DMS153 (cell line): ENCODE measurements at regions not wholly inside any gene's neighbourhood (a gene's known extent, or its start where the extent isn't known, plus 50 kb on each side); places are given as distances from the start of the nearest gene placed in this dataset.

Experiments used
- DNase-seq: peaks from one replicate; lab custom pipeline; 2025; lab: John Stamatoyannopoulos, UW

DNA sequence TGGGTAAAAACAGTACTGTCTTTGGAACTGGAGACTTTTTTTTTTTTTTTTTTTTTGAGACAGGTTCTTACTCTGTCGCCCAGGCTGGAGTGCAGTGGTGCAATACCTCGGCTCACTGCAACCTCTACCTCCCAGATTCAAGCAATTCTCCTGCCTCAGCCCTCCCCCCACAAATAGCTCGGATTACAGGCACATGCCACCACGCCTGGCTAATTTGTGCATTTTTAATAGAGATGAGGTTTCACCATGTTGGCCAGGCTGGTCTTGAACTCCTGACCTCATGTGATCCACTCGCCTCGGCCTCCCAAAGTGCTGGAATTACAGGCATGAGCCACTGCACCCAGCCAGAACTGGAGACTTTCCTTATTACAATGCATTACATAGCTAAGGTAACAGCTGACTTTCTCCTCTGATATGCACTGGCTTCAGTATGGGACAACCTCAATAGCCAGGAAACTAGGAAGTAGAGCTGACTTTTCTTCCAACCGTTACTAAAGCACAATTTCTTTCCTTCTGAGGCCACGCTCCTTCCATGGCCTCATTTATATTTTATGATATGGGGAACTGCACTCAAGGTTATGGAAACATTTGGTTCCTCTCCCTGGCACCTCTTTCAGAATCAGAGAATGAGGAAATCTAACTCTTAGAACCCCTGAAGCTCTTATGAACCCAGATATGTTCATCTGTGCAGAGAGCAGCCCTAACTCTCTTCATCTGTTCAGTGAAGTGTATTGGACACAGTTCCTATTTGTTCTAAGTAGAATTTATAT is 53.5 kb upstream of the FAM9B start:
- DNase-seq: no peak

DNA sequence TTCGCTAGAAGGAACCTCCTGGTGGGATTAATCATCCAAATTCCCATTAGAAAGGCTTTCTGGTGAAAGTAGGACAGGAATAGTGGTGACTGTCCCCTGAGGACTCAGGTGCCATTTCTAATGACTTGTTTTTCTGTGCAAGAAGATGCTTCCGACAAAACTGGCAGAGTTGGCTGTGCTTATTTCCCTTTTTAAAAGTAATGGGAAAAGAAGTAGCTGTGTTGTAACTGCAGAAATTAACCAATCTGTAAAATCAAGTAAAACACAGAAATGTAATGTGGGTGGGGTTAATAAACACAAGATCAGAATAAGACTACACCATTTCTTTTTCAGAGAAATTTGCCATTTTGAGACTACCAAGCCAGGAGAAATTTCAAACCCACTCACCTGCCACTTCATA is 55.0 kb upstream of the FAM9B start:
- DNase-seq: no peak

DNA sequence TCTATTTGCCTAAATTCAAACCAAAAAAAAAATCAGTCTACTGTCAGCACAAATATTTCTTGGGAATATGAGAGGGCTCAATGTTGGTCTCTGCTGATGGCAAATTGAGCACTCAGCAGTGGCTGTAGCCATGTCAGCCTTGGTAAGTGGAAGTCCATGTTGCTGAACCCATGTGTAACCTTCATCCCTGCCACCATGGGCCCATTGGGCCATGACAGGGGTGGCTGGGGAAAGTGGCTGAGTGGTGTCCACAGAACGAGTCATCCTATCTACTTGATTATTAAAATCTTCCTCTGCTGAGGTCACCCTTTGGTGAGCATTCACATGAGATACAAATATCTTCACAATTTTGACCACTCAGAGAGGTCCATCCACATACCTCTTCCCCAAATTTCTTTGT is 56.8 kb upstream of the FAM9B start:
- DNase-seq: no peak

DNA sequence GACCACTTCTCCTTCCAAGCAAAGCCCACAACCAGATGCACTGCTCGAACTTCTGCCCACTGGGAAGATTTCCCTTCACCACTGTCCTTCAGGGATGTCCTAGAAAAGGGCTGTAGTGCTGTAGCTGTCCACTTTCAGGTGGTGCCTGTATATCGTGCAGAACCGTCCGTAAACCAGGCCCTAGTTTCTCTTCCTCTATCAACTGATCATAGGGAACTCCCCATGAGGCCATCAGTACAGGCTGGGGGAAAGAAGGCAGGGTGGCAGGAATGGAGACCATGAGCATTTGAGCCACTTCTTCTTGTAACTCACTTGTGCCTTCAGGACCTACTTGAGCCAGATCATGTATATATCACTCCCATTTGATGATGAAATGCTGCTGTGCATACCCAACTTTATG is 57.3 kb upstream of the FAM9B start:
- DNase-seq: no peak

DNA sequence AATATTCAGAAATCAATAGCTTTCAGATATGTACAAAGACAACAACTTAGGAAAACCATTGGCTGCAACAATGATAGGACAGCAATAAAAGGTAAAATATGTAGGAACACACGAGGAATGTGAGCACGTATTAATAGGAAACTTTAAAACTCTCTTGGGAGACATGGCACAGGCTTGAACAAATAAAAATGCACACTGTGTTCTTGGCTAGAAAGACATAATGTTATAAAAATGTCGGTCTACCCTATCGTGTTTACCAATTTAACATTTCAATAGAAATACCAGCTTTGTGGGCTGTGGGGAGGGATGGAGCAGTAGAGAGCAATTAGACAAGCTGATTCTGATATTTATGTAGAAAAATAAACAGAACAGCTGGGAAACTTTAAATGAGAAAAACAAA is 69.0 kb upstream of the FAM9B start:
- no peak for DNase-seq

DNA sequence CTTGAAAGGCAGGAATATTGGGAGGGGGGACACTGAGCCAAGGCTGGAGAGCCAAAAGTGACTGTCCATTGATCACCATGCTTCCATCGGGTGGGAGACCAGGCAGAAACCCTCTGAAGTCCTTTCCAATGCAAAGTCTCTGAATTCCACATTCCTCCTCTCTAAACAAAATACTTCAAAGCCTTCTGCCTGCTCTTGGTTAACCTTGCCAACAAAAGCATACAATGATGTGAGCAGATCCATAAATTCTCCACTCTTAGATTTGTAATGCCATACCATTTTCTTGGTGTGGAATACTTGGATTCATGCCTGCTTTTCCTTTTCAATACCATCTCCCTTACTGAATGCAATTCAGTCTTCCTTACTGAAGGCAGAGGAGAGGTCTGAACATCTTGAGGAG is 74.1 kb upstream of the FAM9B start:
- DNase-seq: no peak

DNA sequence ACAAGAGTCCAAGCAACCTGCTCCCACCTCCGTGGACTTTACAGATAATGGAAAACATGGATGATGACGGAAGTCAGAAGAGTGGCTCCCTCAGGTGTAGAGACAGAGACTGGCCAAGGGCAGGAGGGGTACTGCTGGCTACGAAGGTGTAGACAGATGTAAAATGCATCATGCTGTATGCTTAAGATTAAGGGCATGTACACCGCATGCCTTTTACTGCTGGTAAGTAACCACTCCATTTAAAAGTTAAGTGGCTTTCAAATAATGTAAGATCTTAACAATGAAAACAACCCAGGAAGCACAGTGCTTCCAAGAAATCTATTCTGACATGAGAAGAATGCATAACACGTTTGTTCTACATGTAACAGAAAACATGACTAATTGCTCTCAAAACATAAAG is 76.9 kb upstream of the FAM9B start:
- DNase-seq: peak; percentile 76

DNA sequence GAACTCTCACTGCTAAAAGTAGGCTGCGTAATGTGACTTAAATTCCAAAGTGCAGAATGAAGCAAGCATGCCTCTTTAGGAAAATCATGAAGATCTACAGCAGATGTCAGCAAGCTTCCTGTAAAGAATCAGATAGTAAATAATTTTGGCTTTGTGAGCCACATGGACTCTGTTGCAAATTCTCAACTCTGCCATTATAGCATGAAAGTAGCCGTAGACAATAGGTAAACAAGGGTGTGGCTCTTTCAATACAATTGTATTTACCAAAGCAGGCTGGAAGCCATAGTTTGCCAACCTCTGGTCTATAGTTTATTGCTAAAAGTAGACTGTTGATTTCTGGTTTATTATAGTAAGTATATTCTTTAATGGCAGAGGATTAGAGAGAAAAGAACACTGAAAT is 80.3 kb upstream of the FAM9B start:
- DNase-seq: peak; percentile 10

DNA sequence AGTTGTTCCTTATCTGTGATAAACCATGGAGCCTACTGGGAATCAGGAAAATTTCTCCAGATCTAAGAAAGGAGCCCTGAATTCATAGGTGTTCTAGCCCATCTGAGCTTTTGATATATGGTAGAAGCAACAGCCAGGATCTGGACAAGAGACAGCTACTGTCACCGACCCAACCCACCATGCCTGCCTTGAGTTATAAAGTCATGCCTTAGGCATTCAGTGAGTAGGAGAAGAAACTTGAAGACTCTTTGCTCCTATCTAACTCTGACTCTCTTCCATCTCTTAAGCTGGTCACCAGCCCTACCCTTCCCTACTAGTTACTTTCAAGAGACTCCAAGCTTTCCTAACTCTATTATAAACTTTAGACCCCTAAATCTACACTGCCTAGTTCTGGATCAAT is 83.9 kb upstream of the FAM9B start:
- no peak for DNase-seq

DNA sequence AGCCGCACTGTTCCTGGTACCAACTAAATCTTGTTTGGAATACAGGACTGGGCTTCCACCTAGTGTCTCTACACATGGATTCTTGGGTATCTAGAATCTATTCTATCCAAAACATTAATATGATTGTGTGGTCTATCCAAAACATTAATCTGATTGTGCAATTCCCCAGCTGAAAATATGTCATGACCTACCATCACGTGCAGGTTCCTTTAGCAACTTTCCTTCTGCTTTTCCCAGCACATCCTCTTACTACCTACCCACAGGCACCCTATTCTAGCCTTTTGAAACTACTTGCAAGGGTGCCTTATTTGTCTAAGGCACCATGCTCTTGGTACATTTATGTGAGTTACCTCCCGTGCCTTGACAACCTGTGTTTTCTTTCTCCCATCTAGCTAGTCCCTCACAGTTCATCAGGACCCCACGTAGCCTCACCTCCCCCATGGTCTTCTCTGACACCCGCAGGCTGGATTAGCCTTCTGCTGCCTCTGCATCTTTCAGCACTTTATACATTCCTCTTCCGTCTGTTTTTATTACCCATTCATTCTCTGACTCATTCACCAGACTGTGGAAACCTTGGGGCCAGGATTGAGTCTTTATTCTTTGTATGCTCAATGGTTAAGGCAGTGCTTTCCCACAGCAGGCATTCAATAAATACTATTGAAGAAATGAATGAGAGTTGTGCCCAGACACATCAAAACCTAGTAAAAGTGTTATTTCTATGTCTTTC is 88.8 kb upstream of the FAM9B start:
- no peak for DNase-seq

DNA sequence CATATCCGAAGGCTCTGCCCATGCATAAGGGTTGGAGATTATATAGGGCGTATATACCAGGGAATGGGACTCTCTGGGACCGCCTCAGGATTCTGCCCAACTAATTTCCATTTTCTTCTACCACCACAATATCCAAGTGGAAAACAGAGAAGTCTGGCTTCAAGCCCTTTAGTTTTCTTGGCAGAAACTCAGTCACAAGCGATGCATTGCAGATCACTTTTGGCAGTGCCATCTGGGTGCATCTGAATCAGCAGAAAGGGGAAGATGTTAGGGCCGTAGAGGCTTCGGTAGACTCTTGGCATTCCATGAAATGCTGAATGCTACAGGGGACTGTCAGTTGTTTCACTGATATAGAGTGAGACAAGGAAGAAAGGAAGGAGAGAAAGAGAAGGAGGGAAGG is 94.1 kb upstream of the FAM9B start:
- DNase-seq: no peak

DNA sequence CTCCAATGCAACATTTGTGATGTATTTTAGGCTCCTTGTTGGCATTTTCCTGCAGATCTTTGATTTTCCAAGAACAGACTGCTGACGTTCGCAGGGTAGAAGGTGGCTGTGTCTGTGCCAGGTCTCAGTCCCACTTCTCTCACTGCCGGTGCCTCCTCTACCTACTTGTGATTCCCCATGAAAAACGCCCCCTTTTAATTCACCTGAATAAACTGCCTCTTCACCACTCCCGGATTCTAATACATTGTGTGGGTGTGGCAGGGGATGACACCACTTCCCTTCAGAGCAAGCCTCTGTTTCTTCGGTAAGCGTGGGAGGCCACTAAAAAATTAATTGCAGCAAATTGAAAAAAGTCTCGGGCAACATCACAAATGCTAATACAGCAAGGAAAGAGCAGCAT is 96.1 kb upstream of the FAM9B start:
- no peak for DNase-seq

DNA sequence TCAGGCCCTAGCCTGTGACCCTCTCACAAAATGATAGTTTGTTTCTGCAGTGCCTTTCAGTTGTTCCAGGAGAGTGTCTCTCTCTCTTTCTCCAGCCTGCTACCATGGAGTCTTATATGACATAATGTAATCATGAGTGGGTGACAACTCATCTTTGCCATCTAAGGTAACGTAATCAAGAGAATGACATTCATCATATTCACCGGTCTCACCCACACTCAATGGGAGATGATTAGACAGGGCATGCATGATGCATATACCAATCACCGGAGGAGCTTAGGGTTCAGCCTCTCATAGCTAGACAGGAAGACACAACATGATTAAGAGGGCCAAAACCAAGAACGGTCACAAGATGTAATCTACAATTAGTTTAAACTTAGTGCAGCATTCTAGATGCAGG is 97.1 kb upstream of the FAM9B start:
- DNase-seq: no peak

DNA sequence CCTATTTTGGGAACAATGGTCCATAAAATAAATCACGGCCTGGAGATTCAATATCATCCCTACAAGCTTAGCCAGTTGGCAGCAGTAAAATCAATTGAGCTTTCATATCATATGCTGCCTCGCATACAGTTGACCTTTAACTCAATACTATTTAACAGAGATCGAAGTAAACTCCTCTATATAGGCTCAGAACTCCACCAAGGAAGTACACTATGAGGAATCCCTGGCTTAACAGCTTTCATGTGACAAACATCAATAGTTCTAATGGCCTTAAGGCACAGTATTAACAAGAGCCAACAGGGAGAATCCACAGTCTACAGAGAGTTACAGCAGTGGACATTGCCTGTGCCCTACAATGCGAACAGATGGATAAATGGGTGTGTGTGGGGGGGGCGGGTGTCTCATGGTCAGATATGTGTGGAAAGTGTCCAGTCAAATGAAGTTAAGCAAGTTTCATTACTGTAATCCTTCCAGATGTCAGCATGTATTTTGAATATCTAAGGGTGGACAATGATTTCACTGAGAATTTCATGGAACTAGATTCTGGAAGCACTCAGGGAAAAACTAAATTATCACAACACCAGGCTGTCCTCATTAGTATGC is 98.2 kb upstream of the FAM9B start:
- DNase-seq: no peak

DNA sequence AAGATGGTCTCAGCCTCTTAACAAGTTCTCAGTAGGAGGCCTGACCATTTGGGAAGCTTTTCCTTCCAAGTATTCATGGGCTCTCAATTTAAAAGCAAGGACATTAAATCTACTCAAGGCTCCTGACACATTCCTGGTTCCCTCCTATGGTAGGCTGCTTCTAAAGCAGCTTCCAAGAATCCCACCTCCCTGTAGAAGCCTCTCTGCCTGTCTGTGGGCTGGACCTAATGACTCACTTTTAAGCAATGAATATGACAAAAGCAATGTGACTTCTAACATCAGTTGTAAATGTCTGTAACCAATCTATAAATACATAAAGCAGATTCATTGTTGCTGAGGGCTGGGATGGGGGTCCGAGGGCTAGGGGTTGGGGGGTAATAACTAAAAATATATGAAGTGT is 99.5 kb upstream of the FAM9B start:
- no peak for DNase-seq

DNA sequence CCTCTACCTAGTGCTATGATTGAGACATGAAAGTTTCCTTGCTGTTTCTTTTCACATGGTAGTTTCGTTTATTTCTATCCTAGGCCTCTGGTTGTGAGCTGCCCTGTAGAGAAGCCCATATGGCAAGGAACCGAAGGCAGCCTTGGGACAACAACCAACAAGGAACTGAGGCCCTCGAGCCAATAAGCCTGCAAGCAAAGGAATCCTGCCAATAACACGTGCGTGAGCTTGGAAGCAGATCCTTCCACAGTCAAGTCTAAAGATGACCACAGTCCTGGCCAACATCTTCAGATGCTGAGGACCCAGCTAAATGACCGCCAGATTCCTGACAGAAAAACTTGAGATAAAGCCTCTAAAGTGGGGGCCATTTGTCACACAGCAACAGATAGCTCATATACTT is 100.4 kb upstream of the FAM9B start:
- no peak for DNase-seq

DNA sequence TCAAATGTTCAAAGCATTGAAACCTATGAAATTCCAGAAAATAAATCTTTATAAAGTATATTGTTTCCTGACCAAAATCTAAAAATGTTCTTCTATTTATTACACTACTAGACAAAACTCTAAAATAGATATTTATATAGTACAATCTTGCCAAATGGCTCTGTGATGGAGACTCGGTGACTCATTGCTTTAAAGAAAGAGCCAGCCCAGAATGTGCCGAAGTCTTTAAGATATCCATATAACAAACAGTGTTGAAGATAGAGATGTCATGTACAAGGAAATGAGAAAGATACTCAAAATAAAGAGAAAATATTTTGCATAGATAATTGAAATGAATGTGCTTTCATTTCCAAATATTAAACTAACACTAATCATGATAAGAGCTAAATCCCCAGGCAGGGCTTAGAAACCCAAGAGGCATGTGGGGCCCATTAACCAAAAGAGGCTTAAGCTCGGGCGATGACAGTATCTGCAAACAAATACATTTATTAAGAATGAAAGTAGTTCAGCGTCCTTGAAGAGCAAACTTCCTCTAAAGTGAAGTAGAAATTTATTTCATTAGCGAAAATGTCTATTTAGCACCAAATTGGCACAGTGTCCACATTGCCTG is 102.1 kb upstream of the FAM9B start:
- DNase-seq: no peak

DNA sequence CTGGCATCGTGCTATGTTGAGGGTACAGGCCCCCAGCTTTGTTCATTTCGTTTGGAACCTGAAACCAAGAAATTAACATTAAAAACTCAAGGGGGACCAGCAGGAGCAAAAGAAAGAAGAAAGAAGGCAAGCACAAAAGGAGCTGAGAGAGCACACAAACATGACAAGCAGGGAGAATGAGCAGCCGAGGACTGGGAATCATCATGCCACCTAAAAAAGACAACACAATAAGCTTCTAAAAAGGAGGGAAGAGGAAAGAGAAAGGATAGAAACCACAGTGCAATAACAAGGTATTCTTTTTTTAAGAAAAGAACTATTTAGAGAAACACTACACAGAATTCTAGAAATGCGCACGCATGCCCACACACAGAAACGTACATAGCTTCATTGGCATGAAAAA is 103.2 kb upstream of the FAM9B start:
- DNase-seq: no peak

DNA sequence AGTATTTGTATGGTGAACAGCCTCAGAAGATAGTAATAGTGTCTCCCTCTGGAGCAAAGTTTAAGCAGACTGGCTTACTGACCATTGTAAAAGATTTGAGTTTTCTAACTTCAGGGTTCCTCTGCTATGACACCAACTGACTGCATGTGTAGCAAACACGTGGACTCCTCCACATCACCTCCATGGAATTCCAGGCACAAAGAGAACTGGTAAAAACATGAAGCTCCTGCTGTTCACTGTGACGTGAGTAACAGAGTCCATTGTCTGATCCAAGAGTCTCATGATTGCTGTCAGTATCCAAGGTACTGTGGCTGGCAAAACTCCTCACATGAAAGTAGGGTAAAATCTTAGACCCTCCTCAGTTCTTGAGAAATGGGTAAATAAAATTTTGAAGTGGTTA is 107.6 kb upstream of the FAM9B start:
- no peak for DNase-seq

DNA sequence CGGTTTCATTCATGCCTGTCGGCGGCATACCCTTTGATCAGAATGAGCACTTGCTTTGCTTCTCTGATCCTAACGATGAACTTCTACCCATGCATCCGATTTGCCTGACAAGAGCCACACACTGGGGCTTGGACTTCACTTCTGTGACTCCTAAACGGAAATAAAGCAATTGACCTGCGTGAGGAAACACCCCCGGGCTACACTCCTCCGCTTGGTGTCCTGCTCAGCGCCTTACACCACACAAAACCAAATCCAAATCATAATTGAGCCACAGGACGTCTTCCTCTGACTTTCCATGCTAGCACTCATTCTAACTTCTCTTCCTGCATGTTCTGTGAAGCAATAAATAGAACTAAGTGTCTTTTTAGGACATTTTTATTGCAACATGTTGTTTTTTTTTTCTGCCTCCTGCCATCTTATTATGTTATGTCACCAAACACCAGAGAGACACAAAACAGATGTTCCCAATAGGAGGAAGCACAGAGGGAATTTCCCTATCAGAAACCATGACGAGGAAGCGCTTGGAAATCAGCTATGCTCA is 110.8 kb upstream of the FAM9B start:
- DNase-seq: no peak

DNA sequence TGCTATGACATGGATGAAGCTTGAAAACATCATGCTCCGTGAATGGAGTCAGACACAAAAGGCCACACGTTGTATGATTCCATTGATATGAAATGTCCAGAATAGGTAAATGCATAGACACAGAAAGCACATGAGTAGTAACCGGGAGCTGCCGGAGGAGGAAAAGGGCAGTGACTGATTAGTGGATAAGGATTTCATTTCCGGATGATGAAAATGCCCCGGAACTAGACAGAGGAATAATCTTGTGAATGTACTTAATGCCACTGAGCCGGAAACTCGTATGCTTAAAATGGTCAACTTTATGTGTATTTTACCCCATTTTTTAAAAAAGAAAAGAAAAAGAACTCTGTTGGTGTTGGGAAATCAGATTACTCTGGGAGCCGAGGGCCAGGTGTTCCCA is 112.7 kb upstream of the FAM9B start:
- no peak for DNase-seq

DNA sequence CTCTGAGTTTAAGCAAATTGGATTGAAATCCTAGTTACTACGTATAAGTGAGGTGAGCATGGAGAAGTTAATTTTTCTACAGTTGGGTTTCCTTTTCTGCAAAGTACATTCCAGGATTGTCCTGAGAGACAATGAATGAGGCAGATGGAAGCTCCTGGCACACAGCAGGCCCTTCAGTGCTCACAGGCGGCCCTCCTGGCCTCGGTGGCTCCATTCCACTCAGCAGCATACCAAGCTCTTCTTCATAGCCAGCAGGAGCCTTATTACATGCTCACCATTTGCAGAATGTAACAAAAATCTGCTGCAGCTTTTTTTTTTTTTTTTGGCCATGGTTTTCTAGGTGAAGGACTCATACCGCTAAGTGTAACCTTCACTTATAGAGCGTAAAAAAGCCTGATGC is 113.2 kb upstream of the FAM9B start:
- DNase-seq: no peak

DNA sequence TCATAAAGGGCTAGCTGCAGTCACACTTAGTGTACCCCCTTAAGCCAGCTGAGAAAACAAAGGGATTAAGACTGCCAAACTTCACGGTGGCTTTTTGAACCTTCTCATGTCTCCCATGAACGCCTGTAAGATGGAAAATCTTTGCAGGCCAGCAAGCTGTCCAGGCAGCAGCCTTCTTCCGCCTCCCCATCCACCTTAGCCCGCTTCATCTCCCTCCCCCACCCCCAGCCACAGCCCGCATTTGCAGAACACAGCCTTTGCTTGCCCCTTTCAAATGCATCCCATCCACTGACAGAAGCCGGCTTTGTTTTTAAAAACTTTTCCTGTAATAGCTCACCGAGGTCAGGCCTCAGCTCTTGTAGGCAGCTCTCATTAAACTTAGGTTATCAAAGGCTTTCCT is 113.8 kb upstream of the FAM9B start:
- no peak for DNase-seq
